Muscle of leg (tissue), 3 donors: ENCODE measurements at regions not wholly inside any gene's neighbourhood (a gene's known extent, or its start where the extent isn't known, plus 50 kb on each side); places are given as distances from the start of the nearest gene placed in this dataset.
A peak's percentile ranks its signal among the peaks of the same experiment; 100 is the strongest.

Experiments used
- DNase-seq: peaks from one replicate; pipeline ENCODE4 v3.0.0; 2013
- H3K27ac ChIP-seq: one replicate; pipeline ENCODE4 v1.5.1; 2013; ENCODE audit warnings: mild to moderate bottlenecking, low read length, control low read depth
- H3K27me3 ChIP-seq: one replicate; pipeline ENCODE4 v1.6.1; 2013; ENCODE audit warnings: low read length; ENCODE audit not compliant: control insufficient read depth, insufficient read depth
- H3K36me3 ChIP-seq: one replicate; pipeline ENCODE4 v1.6.1; 2013; ENCODE audit warnings: low read length; ENCODE audit not compliant: control insufficient read depth, insufficient read depth
- H3K4me1 ChIP-seq: one replicate; pipeline ENCODE4 v1.6.1; 2013; ENCODE audit warnings: low read length; ENCODE audit not compliant: control insufficient read depth, insufficient read depth
- H3K4me3 ChIP-seq: one replicate; pipeline ENCODE4 v1.5.1; 2013; ENCODE audit warnings: low read length, control low read depth
- H3K9me3 ChIP-seq: replicated peaks from 2 replicates; pipeline ENCODE4 v1.6.1; 2013; ENCODE audit warnings: low read depth, low read length; ENCODE audit not compliant: control insufficient read depth
- WGBS: methylation state at CpG from one replicate; pipeline ENCODE4 v1.1.5; 2013; ENCODE audit warnings: missing lambda C conversion rate; ENCODE audit not compliant: insufficient coverage; 5-methylcytosine and 5-hydroxymethylcytosine counted together

GRCh38 chr1:69263921-69264391 lies 303.8 kb upstream of the LRRC7 start:
- Histone ChIP-seq H3K4me3 (no peak overlapping the region), H3K4me1 (peaks cover 2% of the 10 kb centered on the region), H3K9me3 (no peaks in the 10 kb centered on the region), H3K27ac (no peak overlapping the region), H3K36me3 (no peaks in the 10 kb centered on the region), H3K27me3 (no peaks in the 10 kb centered on the region)
- 20% methylated on average over 1 of the region's 3 CpGs for WGBS
- peak; percentile 72 for DNase-seq

- DNase-seq, result no peak
- H3K27ac ChIP-seq, result no peak overlapping the region
- no peaks in the 10 kb centered on the region for H3K36me3 ChIP-seq
- no peaks in the 10 kb centered on the region for H3K4me1 ChIP-seq
- no peak overlapping the region for H3K4me3 ChIP-seq
- WGBS, result no CpG with 5 or more reads among the region's 2 CpGs
- no peaks in the 10 kb centered on the region for H3K9me3 ChIP-seq
- H3K27me3 ChIP-seq, result no peaks in the 10 kb centered on the region
Measured at GRCh38 chr1:69269491-69269890, 298.2 kb upstream of the LRRC7 start.

GRCh38 chr1:69271587-69272125 lies 296.1 kb upstream of the LRRC7 start:
- no peak overlapping the region for H3K4me3 ChIP-seq
- H3K4me1 ChIP-seq, result no peaks in the 10 kb centered on the region
- WGBS, result no CpG with 5 or more reads among the region's 5 CpGs
- no peaks in the 10 kb centered on the region for H3K36me3 ChIP-seq
- peak; percentile 51 for DNase-seq
- no peak overlapping the region for H3K27ac ChIP-seq
- H3K27me3 ChIP-seq, result no peaks in the 10 kb centered on the region
- H3K9me3 ChIP-seq, result no peaks in the 10 kb centered on the region

GRCh38 chr1:69272684-69273083 lies 295.0 kb upstream of the LRRC7 start:
- no peaks in the 10 kb centered on the region for H3K27me3 ChIP-seq
- no peak overlapping the region for H3K4me3 ChIP-seq
- DNase-seq, result no peak
- H3K27ac ChIP-seq, result no peak overlapping the region
- H3K36me3 ChIP-seq, result no peaks in the 10 kb centered on the region
- H3K4me1 ChIP-seq, result no peaks in the 10 kb centered on the region
- no CpG with 5 or more reads among the region's 4 CpGs for WGBS
- H3K9me3 ChIP-seq, result no peaks in the 10 kb centered on the region

GRCh38 chr1:69278923-69279322 lies 288.8 kb upstream of the LRRC7 start:
- Histone ChIP-seq H3K4me1 (no peaks in the 10 kb centered on the region), H3K9me3 (no peaks in the 10 kb centered on the region), H3K36me3 (no peaks in the 10 kb centered on the region), H3K27ac (no peak overlapping the region), H3K4me3 (no peak overlapping the region), H3K27me3 (no peaks in the 10 kb centered on the region)
- DNase-seq, result no peak
- no CpG with 5 or more reads among the region's 2 CpGs for WGBS

GRCh38 chr1:69283516-69283915 lies 284.2 kb upstream of the LRRC7 start:
- H3K36me3 ChIP-seq, result no peaks in the 10 kb centered on the region
- no CpG with 5 or more reads among the region's 1 CpG for WGBS
- DNase-seq, result no peak
- H3K27ac ChIP-seq, result no peak overlapping the region
- no peaks in the 10 kb centered on the region for H3K4me1 ChIP-seq
- H3K4me3 ChIP-seq, result no peak overlapping the region
- H3K9me3 ChIP-seq, result no peaks in the 10 kb centered on the region
- H3K27me3 ChIP-seq, result no peaks in the 10 kb centered on the region

GRCh38 chr1:69284508-69284907 lies 283.2 kb upstream of the LRRC7 start:
- Histone ChIP-seq H3K9me3 (no peaks in the 10 kb centered on the region), H3K27ac (no peak overlapping the region), H3K36me3 (no peaks in the 10 kb centered on the region), H3K4me3 (no peak overlapping the region), H3K4me1 (no peaks in the 10 kb centered on the region), H3K27me3 (no peaks in the 10 kb centered on the region)
- WGBS, result no CpG with 5 or more reads among the region's 1 CpG
- DNase-seq, result no peak

GRCh38 chr1:69288416-69288815 lies 279.3 kb upstream of the LRRC7 start:
- no peak overlapping the region for H3K4me3 ChIP-seq

GRCh38 chr1:69290291-69290690 lies 277.4 kb upstream of the LRRC7 start:
- DNase-seq, result no peak
- WGBS, result 17% methylated on average over 1 of the region's 1 CpG

More at GRCh38 chr1:69288416-69288815, 279.3 kb upstream of the LRRC7 start:
- 66% methylated on average over 5 of the region's 5 CpGs for WGBS
- Histone ChIP-seq H3K4me1 (no peaks in the 10 kb centered on the region), H3K9me3 (no peaks in the 10 kb centered on the region), H3K36me3 (no peaks in the 10 kb centered on the region), H3K27ac (no peak overlapping the region), H3K27me3 (no peaks in the 10 kb centered on the region)
- no peak for DNase-seq

GRCh38 chr1:69291541-69291940 lies 276.2 kb upstream of the LRRC7 start:
- no peaks in the 10 kb centered on the region for H3K27me3 ChIP-seq
- no peak overlapping the region for H3K4me3 ChIP-seq
- H3K4me1 ChIP-seq, result no peaks in the 10 kb centered on the region
- DNase-seq, result no peak
- H3K9me3 ChIP-seq, result no peaks in the 10 kb centered on the region
- H3K27ac ChIP-seq, result no peak overlapping the region
- WGBS, result 87% methylated on average over 3 of the region's 4 CpGs
- no peaks in the 10 kb centered on the region for H3K36me3 ChIP-seq

More at GRCh38 chr1:69290291-69290690, 277.4 kb upstream of the LRRC7 start:
- Histone ChIP-seq H3K27me3 (no peaks in the 10 kb centered on the region), H3K27ac (no peak overlapping the region), H3K4me3 (no peak overlapping the region), H3K4me1 (no peaks in the 10 kb centered on the region), H3K9me3 (no peaks in the 10 kb centered on the region), H3K36me3 (no peaks in the 10 kb centered on the region)

- DNase-seq, result no peak
- Histone ChIP-seq H3K36me3 (no peaks in the 10 kb centered on the region), H3K9me3 (no peaks in the 10 kb centered on the region), H3K27me3 (no peaks in the 10 kb centered on the region), H3K27ac (no peak overlapping the region), H3K4me3 (no peak overlapping the region), H3K4me1 (no peaks in the 10 kb centered on the region)
- WGBS, result no CpG with 5 or more reads among the region's 3 CpGs
Measured at GRCh38 chr1:69292833-69293232, 274.9 kb upstream of the LRRC7 start.
